A549 (cell line): ENCODE measurements at regions not wholly inside any gene's neighbourhood (a gene's known extent, or its start where the extent isn't known, plus 50 kb on each side); places are given as distances from the start of the nearest gene placed in this dataset.
A peak's percentile ranks its signal among the peaks of the same experiment; 100 is the strongest.

Experiments used
- ATAC-seq, 2 experiments: fragments of 200-7000 bp in 1 of 2; fragments of >200 bp in 1 of 2; cut with Nextera tagmentation in 1 of 2; cut with Tn5 transposase in 1 of 2; 3 replicates each; pipeline versions ENCODE4 v1.8.0 to v1.9.1; 2018 to 2020; ENCODE audit warnings: mild to moderate bottlenecking in 1 of 2, moderate library complexity in 1 of 2
- CTCF ChIA-PET: fragments of 300-600 bp; sonication (Branson Sonifier 250); formaldehyde crosslinking; extraction: SDS; loops from one replicate; lab custom pipeline; 2021; ENCODE audit warnings: antibody characterized with exemption, inconsistent platforms; lab: Yijun Ruan, JAX
- POLR2A ChIA-PET: fragments of 350-600 bp; formaldehyde crosslinking; extraction: SDS; loops from one replicate; lab custom pipeline; 2021; ENCODE audit warnings: antibody characterized with exemption, inconsistent platforms; lab: Yijun Ruan, JAX
- DNase-seq, 2 experiments: peaks; one replicate each; pipeline versions ENCODE4 v3.0.0 to v3.0.0-alpha.2; 2011 to 2016; ENCODE audit warnings: low read depth in 1 of 2, low spot score in 1 of 2
- FAIRE-seq: peaks from 2 replicates; lab custom pipeline; 2011; peaks lifted over from hg19 to GRCh38; lab: Jason Lieb, UNC
- H3K27ac ChIP-seq, 2 experiments: fragments of >200 bp; sonication (Bioruptor Twin); formaldehyde crosslinking; 3 replicates each; pipeline ENCODE4 v1.5.1; 2016 to 2017
- H3K4me1 ChIP-seq: fragments of >200 bp; sonication (Bioruptor Twin); formaldehyde crosslinking; 3 replicates; pipeline ENCODE4 v1.6.1; 2016
- H3K4me2 ChIP-seq: fragments of >200 bp; sonication (Bioruptor Twin); formaldehyde crosslinking; 3 replicates; pipeline ENCODE4 v1.6.1; 2016
- H3K4me3 ChIP-seq: fragments of >200 bp; sonication (Bioruptor Twin); formaldehyde crosslinking; 3 replicates; pipeline ENCODE4 v1.5.1; 2016
- H3K9me3 ChIP-seq: fragments of >200 bp; sonication (Bioruptor Twin); formaldehyde crosslinking; 3 replicates; pipeline ENCODE4 v1.6.1; 2016
- CBX2 ChIP-seq: fragments of 200-600 bp; sonication (generic); IDR thresholded peaks from 2 replicates; pipeline ENCODE4 v1.6.1; 2016; ENCODE audit warnings: low read depth, mild to moderate bottlenecking, borderline replicate concordance
- EHF ChIP-seq: fragments of 250-450 bp; sonication (Bioruptor Pico); IDR thresholded peaks from 2 replicates; pipeline ENCODE4 v1.5.0; 2020; ENCODE audit warnings: mild to moderate bottlenecking
- EHMT2 ChIP-seq: fragments of 200-600 bp; sonication (generic); IDR thresholded peaks from 2 replicates; pipeline ENCODE4 v1.6.1; 2016; ENCODE audit warnings: antibody characterized with exemption, low read depth, mild to moderate bottlenecking, moderate library complexity
- FOSL2 ChIP-seq, 2 experiments: fragments of 450-650 bp in 1 of 2; fragments of >200 bp in 1 of 2; sonication (Bioruptor Twin) in 1 of 2; formaldehyde crosslinking; IDR thresholded peaks; 2 replicates each; pipeline versions ENCODE4 v1.5.0 to v1.6.1; 2016 to 2020; ENCODE audit warnings: mild to moderate bottlenecking in 1 of 2, moderate library complexity in 1 of 2
- HDAC2 ChIP-seq: fragments of 200-600 bp; sonication (generic); IDR thresholded peaks from 2 replicates; pipeline ENCODE4 v1.6.1; 2016
- HOXA7 ChIP-seq: fragments of 250-450 bp; sonication (Bioruptor Pico); IDR thresholded peaks from 2 replicates; pipeline ENCODE4 v1.5.0; 2020; ENCODE audit warnings: mild to moderate bottlenecking, moderate library complexity
- HOXB13 ChIP-seq: fragments of 250-450 bp; sonication (Bioruptor Pico); IDR thresholded peaks from 2 replicates; pipeline ENCODE4 v1.5.0; 2020; ENCODE audit warnings: low read depth, mild to moderate bottlenecking, moderate library complexity
- KDM5A ChIP-seq: fragments of 200-600 bp; sonication (generic); IDR thresholded peaks from 2 replicates; pipeline ENCODE4 v1.6.1; 2016; ENCODE audit warnings: antibody characterized with exemption, mild to moderate bottlenecking
- MYC ChIP-seq: IDR thresholded peaks from 2 replicates; pipeline ENCODE4 v1.6.1; 2012; ENCODE audit warnings: mild to moderate bottlenecking, inconsistent platforms, low read length, improper control_type of control experiment, borderline replicate concordance
- NFE2L2 ChIP-seq: fragments of 150-350 bp; conservative IDR thresholded peaks from 2 replicates; pipeline ENCODE4 v1.6.1; 2014; ENCODE audit warnings: low read length
- NPAS2 ChIP-seq: fragments of 250-450 bp; sonication (Bioruptor Pico); IDR thresholded peaks from 2 replicates; pipeline ENCODE4 v1.8.0; 2022; ENCODE audit warnings: mild to moderate bottlenecking, moderate library complexity, borderline replicate concordance
- POLR2AphosphoS2 ChIP-seq: conservative IDR thresholded peaks from 2 replicates; pipeline ENCODE4 v1.6.1; 2012; ENCODE audit warnings: low read length, improper control_type of control experiment, inconsistent platforms
- RARB ChIP-seq: fragments of 250-450 bp; sonication (Bioruptor Pico); IDR thresholded peaks from 2 replicates; pipeline ENCODE4 v1.8.0; 2021; ENCODE audit warnings: mild to moderate bottlenecking, moderate library complexity
- SREBF2 ChIP-seq: fragments of 450-650 bp; IDR thresholded peaks from 2 replicates; pipeline ENCODE4 v1.6.1; 2014; ENCODE audit warnings: mild to moderate bottlenecking, moderate library complexity
- TFCP2L1 ChIP-seq: fragments of 250-450 bp; sonication (Bioruptor Pico); IDR thresholded peaks from 2 replicates; pipeline ENCODE4 v1.5.0; 2021; ENCODE audit warnings: mild to moderate bottlenecking
- USF2 ChIP-seq: fragments of 450-650 bp; IDR thresholded peaks from 2 replicates; pipeline ENCODE4 v1.6.1; 2014; ENCODE audit warnings: antibody characterized with exemption
- ZC3H11A ChIP-seq: fragments of 450-650 bp; IDR thresholded peaks from 2 replicates; pipeline ENCODE4 v1.6.1; 2014; ENCODE audit warnings: antibody characterized with exemption, mild to moderate bottlenecking
- WGBS: methylation state at CpG from one replicate; pipeline ENCODE4 v1.1.6; 2017; ENCODE audit errors: missing lambda C conversion rate; 5-methylcytosine and 5-hydroxymethylcytosine counted together
- TF ChIP-seq, protein P1 (sequence below): fragments of 200-600 bp; sonication (generic); IDR thresholded peaks from 2 replicates; pipeline ENCODE4 v1.6.1; 2016; ENCODE audit warnings: antibody characterized with exemption, mild to moderate bottlenecking, moderate library complexity
- TF ChIP-seq, protein P2 (sequence below): fragments of 250-450 bp; sonication (Bioruptor Pico); IDR thresholded peaks from 2 replicates; pipeline ENCODE4 v1.5.0; 2020; ENCODE audit warnings: low read depth, mild to moderate bottlenecking, moderate library complexity
- TF ChIP-seq, protein P3 (sequence below): IDR thresholded peaks from 2 replicates; pipeline ENCODE4 v1.6.1; 2012

- ChIA-PET CTCF (no interaction called here), POLR2A (no interaction called here)
- no peak overlapping the region for H3K27ac ChIP-seq
- TF ChIP-seq HDAC2 = no peak
- no peak for TF ChIP-seq KDM5A
- TF ChIP-seq EHMT2 = no peak
- no peak for TF ChIP-seq ZC3H11A
- no peak for TF ChIP-seq MYC
- no peak for TF ChIP-seq NFE2L2
- no peak for TF ChIP-seq HOXB13
- TF ChIP-seq CBX2 = no peak
- TF ChIP-seq HOXA7 = no peak
- TF ChIP-seq SREBF2 = no peak
- TF ChIP-seq TFCP2L1 = no peak
- TF ChIP-seq, protein P1, sequence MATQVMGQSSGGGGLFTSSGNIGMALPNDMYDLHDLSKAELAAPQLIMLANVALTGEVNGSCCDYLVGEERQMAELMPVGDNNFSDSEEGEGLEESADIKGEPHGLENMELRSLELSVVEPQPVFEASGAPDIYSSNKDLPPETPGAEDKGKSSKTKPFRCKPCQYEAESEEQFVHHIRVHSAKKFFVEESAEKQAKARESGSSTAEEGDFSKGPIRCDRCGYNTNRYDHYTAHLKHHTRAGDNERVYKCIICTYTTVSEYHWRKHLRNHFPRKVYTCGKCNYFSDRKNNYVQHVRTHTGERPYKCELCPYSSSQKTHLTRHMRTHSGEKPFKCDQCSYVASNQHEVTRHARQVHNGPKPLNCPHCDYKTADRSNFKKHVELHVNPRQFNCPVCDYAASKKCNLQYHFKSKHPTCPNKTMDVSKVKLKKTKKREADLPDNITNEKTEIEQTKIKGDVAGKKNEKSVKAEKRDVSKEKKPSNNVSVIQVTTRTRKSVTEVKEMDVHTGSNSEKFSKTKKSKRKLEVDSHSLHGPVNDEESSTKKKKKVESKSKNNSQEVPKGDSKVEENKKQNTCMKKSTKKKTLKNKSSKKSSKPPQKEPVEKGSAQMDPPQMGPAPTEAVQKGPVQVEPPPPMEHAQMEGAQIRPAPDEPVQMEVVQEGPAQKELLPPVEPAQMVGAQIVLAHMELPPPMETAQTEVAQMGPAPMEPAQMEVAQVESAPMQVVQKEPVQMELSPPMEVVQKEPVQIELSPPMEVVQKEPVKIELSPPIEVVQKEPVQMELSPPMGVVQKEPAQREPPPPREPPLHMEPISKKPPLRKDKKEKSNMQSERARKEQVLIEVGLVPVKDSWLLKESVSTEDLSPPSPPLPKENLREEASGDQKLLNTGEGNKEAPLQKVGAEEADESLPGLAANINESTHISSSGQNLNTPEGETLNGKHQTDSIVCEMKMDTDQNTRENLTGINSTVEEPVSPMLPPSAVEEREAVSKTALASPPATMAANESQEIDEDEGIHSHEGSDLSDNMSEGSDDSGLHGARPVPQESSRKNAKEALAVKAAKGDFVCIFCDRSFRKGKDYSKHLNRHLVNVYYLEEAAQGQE = no peak
- no peak for TF ChIP-seq EHF
- TF ChIP-seq, protein P2, sequence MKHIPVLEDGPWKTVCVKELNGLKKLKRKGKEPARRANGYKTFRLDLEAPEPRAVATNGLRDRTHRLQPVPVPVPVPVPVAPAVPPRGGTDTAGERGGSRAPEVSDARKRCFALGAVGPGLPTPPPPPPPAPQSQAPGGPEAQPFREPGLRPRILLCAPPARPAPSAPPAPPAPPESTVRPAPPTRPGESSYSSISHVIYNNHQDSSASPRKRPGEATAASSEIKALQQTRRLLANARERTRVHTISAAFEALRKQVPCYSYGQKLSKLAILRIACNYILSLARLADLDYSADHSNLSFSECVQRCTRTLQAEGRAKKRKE (CRISPR knock-in tag) = no peak
- no peak for TF ChIP-seq POLR2AphosphoS2
- TF ChIP-seq, protein P3, sequence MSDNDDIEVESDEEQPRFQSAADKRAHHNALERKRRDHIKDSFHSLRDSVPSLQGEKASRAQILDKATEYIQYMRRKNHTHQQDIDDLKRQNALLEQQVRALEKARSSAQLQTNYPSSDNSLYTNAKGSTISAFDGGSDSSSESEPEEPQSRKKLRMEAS = no peak
- no peak for TF ChIP-seq RARB
- 73% methylated on average over 1 of the region's 1 CpG for WGBS
- H3K9me3 ChIP-seq = no peaks in the 10 kb centered on the region
- DNase-seq = no peak
- ATAC-seq = no peak
- peaks cover 6% of the 10 kb centered on the region; the same call in 1 of the 3 replicates for H3K4me1 ChIP-seq
- H3K4me2 ChIP-seq = no peak overlapping the region
- no peak overlapping the region for H3K4me3 ChIP-seq
- FAIRE-seq = no peak
Measured at GRCh38 chr4:123485601-123486000, 89.0 kb downstream of the SPRY1 start.

GRCh38 chr4:123488916-123489315 lies 92.3 kb downstream of the SPRY1 start:
- Histone ChIP-seq H3K27ac (peak overlapping the region in 1 of 2 experiments; percentile 43; a peak in 2 of 6 replicates), H3K4me2 (peak overlapping the region; percentile 54), H3K4me3 (no peak overlapping the region), H3K9me3 (no peaks in the 10 kb centered on the region), H3K4me1 (peaks cover 6% of the 10 kb centered on the region; the same call in 1 of the 3 replicates)
- FAIRE-seq (no peak), DNase-seq (peak; percentile 40 to 69), ATAC-seq (peak; percentile 84 to 97)
- ChIA-PET CTCF (interaction anchor here (0.6 kb wide), 1 partner anchor 792 kb away, joined by 3 read pairs; no protein-coding TSS in a partner anchor), POLR2A (no interaction called here)
- no peak for TF ChIP-seq FOSL2 (IDR thresholded peaks at IDR 0.05)
- TF ChIP-seq FOSL2 (CRISPR knock-in tag; IDR thresholded peaks at IDR 0.05) = peak; percentile 52
- TF ChIP-seq USF2 = peak; percentile 53; the same call in 1 of the 2 replicates
- TF ChIP-seq NPAS2 (CRISPR knock-in tag) = no peak
- 12% methylated on average over 5 of the region's 5 CpGs for WGBS
